ENCODE measurements at regions not wholly inside any gene's neighbourhood (a gene's known extent, or its start where the extent isn't known, plus 50 kb on each side); places are given as distances from the start of the nearest gene placed in this dataset.
"Not testable (repeated sequence)": the region's sequence is repeated elsewhere in the genome, so short reads cannot be mapped to it uniquely, and the experiment has no call there.

GRCh38 chr4:126742885-126743284 is 889.9 kb upstream of the INTU start:
- in situ Hi-C loops (cut with HindIII; ENCODE audit: low sequenced_read_pairs): no loop called here

- in situ Hi-C loops (cut with HindIII; ENCODE audit: low sequenced_read_pairs): no loop called here
These were observed 884.0 kb upstream of the INTU start for GRCh38 chr4:126748736-126749135.

GRCh38 chr4:126750723-126751122 is 882.0 kb upstream of the INTU start:
- in situ Hi-C loops (cut with HindIII; ENCODE audit: low sequenced_read_pairs): no loop called here

GRCh38 chr4:126752126-126752525 is 880.6 kb upstream of the INTU start:
- in situ Hi-C loops (cut with HindIII; ENCODE audit: low sequenced_read_pairs): no loop called here

DNA sequence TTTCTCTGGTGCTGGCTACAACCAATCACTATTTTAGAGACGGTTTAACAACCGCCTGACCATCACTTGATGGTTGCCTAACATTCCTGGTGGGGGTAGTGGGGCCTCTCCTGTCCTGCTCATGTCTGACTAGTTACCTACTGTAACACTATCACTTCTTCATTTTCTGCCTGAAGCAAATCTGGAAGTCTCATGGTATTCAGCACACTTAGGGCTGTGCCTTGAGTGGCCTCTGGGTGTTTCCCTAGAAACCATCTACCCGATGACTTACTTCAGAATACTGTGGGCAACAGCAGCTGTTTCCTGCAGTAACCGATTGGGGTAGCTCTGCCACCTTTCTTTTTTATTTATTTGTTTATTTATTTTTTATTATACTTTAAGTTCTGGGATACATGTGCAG is 880.1 kb upstream of the INTU start:
- in situ Hi-C loops (cut with HindIII; ENCODE audit: low sequenced_read_pairs): no loop called here

DNA sequence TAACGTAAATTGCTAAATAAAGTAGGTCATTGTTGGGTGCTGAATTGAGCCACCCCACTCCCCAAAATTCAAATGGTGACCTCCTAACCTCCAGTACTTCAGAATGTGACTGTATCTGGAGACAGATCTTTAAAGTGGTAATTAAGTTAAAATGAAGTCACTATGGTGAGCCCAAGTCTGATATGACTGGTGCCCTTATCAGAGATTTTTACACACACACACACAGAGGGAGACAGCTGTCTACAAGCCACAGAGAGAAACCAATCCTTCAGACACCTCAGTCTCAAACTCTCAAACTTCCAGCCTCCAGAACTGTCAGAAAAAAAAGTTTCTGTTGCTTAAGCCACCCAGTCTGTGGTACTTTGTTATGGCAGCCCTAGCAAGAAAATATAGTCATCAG is 879.2 kb upstream of the INTU start:
- in situ Hi-C loops (cut with HindIII; ENCODE audit: low sequenced_read_pairs): no loop called here

DNA sequence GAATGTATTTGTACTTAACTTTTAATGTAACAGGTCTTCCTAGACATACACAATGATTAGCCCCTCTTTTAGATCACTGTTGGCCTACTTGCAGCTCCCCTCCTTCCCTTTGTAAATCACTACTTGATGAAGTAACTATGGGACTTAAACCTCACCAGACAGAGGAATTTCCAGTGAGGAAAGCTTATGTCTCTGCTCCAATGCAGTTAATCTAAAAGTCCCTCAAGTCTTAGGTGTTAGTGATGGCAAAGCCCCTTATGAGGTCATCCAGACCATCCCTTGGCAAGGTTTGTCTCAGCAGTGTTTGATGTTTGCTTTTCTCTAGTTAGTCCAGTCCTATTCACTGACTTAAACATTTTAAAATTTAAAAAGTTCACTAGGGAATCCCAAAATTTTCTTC is 877.3 kb upstream of the INTU start:
- in situ Hi-C loops (cut with HindIII; ENCODE audit: low sequenced_read_pairs): no loop called here

GRCh38 chr4:126756050-126756829 is 876.5 kb upstream of the INTU start:
- in situ Hi-C loops (cut with HindIII; ENCODE audit: low sequenced_read_pairs): no loop called here

DNA sequence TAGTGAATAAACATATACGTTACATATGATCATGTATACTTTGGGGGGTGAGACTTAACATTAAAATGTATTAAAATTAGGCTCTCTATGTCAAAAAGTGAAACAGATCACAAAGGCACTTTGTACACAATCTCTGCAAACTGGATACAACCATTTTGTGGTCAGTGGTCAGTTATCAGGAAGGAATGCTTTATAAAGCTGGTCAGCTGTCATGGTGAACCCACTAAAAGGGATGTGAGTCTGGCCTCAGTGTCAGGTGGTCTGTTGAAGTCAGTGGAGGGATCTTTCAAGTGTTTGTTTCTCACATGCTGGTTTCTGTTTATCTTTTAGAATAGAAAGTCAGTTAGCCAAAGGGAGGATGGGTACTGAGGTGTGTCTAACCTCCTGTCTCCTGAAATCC is 875.5 kb upstream of the INTU start:
- in situ Hi-C loops (cut with HindIII; ENCODE audit: low sequenced_read_pairs): no loop called here

DNA sequence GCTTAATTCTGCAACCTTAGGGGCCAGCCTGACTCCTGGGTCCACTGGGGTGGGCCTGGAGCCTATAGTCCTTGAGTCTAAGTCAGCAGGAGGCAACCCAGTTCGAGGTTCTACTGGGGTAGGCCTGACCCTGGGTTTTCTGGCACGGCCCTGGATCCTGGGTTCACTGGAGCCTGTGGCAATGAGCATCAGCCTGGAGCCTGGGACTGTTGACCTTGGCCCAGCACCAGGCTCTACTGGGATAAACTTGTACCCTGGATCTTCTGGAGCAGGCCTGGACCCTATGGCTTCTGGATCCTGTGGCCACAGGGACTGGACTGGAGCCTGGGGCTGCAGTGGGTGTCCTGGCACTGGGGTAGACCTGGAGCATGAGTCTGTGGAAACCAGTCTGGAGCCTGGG is 874.3 kb upstream of the INTU start:
- in situ Hi-C loops (cut with HindIII; ENCODE audit: low sequenced_read_pairs): no loop called here

DNA sequence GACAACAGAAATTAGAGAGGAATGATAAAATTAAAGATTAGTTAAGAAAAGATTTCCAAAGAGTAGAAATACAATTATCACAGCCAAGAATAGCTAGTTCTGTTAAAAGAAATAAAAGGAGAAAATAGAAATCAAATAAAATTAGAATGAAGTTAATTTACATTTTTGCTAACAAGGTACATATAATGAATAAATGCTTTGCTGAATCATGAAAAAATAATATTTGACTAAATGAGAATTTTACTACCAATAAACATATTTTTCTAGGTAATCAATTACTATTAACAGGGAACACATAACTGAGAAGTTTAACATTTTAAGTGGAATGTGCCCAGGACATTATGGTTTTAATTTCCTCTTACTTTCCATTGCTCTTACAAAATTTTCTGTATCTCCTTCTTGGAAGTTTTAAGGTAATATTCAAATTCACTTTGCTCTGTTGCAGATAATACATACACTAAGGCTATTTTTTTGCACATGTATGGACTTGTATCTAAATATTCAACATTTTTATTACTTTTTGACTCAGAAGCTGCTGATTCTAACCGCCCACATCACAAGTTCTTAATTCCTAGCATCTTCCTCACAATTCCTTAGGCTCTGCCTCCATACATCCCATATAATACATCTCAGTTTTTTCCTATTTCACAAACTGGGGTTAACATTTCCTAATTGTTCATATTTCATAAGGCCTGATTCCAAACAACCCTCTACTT is 870.7 kb upstream of the INTU start:
- in situ Hi-C loops (cut with HindIII; ENCODE audit: low sequenced_read_pairs): no loop called here

DNA sequence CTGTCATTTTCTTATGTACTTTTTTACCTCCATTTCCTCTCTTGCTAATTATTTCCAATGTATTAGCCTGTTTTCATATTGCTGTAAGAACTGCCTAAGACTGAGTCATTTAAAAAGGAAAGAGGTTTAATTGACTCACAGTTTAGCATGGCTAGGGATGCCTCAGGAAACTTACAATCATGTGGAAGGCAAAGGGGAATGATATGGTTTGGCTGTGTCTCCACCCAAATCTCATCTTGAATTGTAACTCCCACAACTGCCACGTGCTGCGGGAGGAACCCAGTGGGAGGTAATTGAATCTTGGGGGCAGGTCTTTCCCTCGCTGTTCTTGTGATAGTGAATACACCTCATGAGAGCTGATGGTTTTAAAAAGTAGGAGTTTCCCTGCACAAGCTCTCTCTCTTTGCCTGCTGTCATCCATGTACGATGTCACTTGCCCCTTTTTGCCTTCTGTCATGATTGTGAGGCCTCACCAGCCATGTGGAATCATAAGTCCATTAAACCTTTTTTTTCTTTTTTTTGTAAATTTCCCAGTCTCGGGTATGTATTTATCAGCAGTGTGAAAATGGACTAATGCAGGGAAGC is 870.0 kb upstream of the INTU start:
- in situ Hi-C loops (cut with HindIII; ENCODE audit: low sequenced_read_pairs): no loop called here

GRCh38 chr4:126766241-126766640 is 866.5 kb upstream of the INTU start:
- in situ Hi-C loops (cut with HindIII; ENCODE audit: low sequenced_read_pairs): no loop called here

GRCh38 chr4:126768338-126768737 is 864.4 kb upstream of the INTU start:
- in situ Hi-C loops (cut with HindIII; ENCODE audit: low sequenced_read_pairs): no loop called here

DNA sequence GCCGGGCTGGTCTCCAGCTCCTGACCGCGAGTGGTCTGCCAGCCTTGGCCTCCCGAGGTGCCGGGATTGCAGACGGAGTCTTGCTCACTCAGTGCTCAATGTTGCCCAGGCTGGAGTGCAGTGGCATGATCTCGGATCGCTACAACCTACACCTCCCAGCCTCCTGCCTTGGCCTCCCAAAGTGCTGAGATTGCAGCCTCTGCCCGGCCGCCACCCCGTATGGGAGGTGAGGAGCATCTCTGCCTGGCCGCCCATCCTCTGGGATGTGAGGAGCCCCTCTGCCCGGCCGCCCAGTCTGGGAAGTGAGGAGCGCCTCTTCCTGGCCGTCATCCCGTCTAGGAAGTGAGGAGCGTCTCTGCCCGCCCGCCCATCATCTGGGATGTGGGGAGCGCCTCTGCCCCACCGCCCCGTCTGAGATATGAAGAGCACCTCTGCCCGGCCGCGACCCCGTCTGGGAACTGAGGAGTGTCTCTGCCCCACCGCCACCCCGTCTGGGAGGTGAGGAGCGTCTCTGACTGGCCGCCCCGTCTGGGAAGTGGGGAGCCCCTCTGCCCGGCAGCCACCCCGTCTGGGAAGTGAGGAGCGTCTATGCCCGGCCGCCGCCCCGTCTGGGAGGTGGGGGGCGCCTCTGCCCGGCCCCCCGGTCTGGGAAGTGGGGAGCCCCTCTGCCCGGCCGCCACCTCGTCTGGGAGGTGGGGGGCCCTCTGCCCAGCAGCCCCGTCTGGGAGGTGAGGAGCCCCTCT is 861.8 kb upstream of the INTU start:
- in situ Hi-C loops (cut with HindIII; ENCODE audit: low sequenced_read_pairs): not testable (repeated sequence)

GRCh38 chr4:126771618-126772017 is 861.1 kb upstream of the INTU start:
- in situ Hi-C loops (cut with HindIII; ENCODE audit: low sequenced_read_pairs): not testable (repeated sequence)

GRCh38 chr4:126772662-126773061 is 860.1 kb upstream of the INTU start:
- in situ Hi-C loops (cut with HindIII; ENCODE audit: low sequenced_read_pairs): no loop called here

DNA sequence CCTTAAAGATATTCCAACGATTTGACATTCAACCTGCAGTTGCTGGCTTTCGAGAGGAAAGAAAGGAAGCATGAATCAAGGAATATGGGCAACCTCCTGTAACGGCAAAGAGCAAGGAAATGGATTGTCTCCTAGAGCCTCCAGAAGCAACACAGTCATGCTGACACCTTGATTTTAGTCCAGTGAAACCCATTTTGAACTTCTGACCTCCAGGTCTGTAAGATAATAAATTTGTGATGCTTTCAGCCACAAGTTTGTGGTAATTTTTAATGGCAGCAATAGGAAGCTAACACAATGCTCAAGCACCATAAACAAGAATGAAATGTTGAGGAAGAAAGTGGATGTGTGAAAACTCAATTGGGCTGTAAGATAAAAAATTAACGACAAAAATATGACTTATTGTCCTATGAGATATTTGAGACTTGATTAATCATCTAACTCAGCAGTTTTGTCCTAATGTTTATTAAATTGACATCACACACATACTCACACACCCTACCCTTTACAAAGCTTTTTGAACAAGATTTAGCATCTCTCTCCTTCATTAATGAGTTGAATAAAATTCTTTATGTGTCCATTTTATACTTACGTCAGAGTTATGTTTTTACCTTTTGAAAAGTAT is 857.2 kb upstream of the INTU start:
- in situ Hi-C loops (cut with HindIII; ENCODE audit: low sequenced_read_pairs): no loop called here

- in situ Hi-C loops (cut with HindIII; ENCODE audit: low sequenced_read_pairs): no loop called here
These were observed 856.4 kb upstream of the INTU start for GRCh38 chr4:126776361-126776760.

- in situ Hi-C loops (cut with HindIII; ENCODE audit: low sequenced_read_pairs): no loop called here
These were observed 855.1 kb upstream of the INTU start for GRCh38 chr4:126777649-126778048.

DNA sequence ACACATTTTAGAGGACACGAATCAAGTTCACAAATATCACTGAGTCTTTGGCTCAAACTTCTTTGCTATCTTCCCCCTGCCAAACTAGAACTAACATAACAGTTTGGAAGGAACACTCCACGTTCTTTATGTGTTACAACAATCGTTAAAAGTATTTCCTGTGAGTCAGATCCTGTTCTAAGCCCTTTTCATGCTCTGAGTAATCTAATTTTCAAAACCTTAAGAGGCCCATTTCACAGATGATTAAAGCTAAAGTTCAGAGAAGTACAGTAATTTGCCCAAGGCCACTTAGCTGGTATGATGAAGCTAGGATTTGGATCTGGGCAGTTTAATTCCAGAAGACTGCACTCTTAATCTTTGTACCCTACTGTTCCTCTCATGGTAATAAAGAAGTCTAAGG is 854.4 kb upstream of the INTU start:
- in situ Hi-C loops (cut with HindIII; ENCODE audit: low sequenced_read_pairs): no loop called here

All from endothelial cell of hepatic sinusoid (primary cell).